ENCODE measurements at regions not wholly inside any gene's neighbourhood (a gene's known extent, or its start where the extent isn't known, plus 50 kb on each side); places are given as distances from the start of the nearest gene placed in this dataset.
A peak's percentile ranks its signal among the peaks of the same experiment; 100 is the strongest.

DNA sequence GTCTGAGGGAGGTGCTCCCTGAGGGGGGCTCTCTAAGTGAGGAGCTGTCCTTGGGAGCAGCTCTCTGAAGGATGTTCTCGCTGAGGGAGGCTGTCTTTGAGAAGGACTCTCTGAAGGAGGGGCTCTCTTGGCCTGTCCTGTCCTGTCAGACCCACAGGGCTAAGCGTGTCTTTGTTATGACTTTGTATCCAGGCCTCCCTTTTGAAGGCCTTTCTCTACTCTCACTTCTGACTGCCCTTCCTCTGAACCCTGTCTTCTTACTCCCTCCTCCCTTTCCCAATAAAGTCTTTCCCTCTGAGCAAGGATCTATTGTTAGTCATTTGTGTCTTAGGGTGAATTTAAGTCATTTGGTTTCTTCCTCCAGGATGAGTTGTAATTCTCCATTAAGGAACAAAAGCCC lies 330.1 kb upstream of the PLET1 start:
- 78% methylated on average over 2 of the region's 2 CpGs; no CpG with 5 or more reads in 1 of the 2 donors for WGBS, 2 donors (ENCODE audit: low coverage in 1 of 2)
- peak overlapping the region in 1 of 4 donors; percentile 17 for H3K27ac ChIP-seq
- H3K9me3 ChIP-seq, result no peaks in the 10 kb centered on the region
- intact Hi-C loops (cut with DNase I; ENCODE audit: low total_unique reads) (no loop called here), in situ Hi-C loops (cut with MboI; ENCODE audit: low pct_ligation_motif_present in 1 of 4, low pct_unique_long_range_greater_than_20kb in 1 of 4, low sequenced_read_pairs in 3 of 4) (loop anchor here (25.0 kb wide), 2 partner anchors 103 to 522 kb away; no protein-coding TSS in a partner anchor)
- no peaks in the 10 kb centered on the region for H3K36me3 ChIP-seq
- no peak for DNase-seq
- H3K4me3 ChIP-seq, result no peak overlapping the region
- H3K4me1 ChIP-seq, result peaks cover 4 to 18% (median 11%) of the 10 kb centered on the region in 4 donors
- TF ChIP-seq POLR2A (IDR thresholded peaks at IDR 0.05) (no peak), EP300 (IDR thresholded peaks at IDR 0.05; ENCODE audit: low read depth) (no peak), POLR2AphosphoS5 (IDR thresholded peaks at IDR 0.05) (no peak)
- TF ChIP-seq, protein P1, sequence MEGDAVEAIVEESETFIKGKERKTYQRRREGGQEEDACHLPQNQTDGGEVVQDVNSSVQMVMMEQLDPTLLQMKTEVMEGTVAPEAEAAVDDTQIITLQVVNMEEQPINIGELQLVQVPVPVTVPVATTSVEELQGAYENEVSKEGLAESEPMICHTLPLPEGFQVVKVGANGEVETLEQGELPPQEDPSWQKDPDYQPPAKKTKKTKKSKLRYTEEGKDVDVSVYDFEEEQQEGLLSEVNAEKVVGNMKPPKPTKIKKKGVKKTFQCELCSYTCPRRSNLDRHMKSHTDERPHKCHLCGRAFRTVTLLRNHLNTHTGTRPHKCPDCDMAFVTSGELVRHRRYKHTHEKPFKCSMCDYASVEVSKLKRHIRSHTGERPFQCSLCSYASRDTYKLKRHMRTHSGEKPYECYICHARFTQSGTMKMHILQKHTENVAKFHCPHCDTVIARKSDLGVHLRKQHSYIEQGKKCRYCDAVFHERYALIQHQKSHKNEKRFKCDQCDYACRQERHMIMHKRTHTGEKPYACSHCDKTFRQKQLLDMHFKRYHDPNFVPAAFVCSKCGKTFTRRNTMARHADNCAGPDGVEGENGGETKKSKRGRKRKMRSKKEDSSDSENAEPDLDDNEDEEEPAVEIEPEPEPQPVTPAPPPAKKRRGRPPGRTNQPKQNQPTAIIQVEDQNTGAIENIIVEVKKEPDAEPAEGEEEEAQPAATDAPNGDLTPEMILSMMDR (IDR thresholded peaks at IDR 0.05), result no peak
- H3K27me3 ChIP-seq, result no peaks in the 10 kb centered on the region

DNA sequence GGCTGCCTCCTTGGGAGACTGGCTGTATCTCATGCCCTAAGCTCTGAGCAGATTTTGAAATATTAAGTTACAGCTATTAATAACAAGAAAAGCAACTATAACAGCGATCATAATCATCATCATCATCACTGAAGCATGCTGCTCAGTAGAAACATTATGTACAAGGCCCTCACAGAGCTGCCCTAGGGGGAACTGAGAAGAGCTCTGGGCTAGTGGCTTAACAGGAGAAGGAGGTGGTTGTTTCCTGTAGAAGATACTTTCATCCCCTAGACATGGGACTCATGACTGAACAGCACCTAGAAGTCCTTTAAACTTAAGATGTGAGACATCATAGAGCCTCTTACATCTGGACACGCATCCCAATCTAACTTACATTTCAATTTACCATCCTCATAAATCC lies 332.8 kb upstream of the PLET1 start:
- Histone ChIP-seq H3K4me3 (no peak overlapping the region), H3K36me3 (no peaks in the 10 kb centered on the region), H3K27me3 (no peaks in the 10 kb centered on the region), H3K27ac (no peak overlapping the region), H3K9me3 (no peaks in the 10 kb centered on the region), H3K4me1 (peaks cover 2 to 15% (median 9%) of the 10 kb centered on the region in 4 donors)
- no peak for DNase-seq
- TF ChIP-seq, protein P1 (IDR thresholded peaks at IDR 0.05), result no peak
- TF ChIP-seq EP300 (IDR thresholded peaks at IDR 0.05; ENCODE audit: low read depth) (no peak), POLR2A (IDR thresholded peaks at IDR 0.05) (no peak), POLR2AphosphoS5 (IDR thresholded peaks at IDR 0.05) (no peak)
- in situ Hi-C loops (cut with MboI; ENCODE audit: low pct_ligation_motif_present in 1 of 4, low pct_unique_long_range_greater_than_20kb in 1 of 4, low sequenced_read_pairs in 3 of 4), result loop anchor here (25.0 kb wide), 2 partner anchors 106 to 519 kb away; no protein-coding TSS in a partner anchor
- 65 to 88% methylated on average over 2 of the region's 2 CpGs for WGBS, 2 donors (ENCODE audit: low coverage in 1 of 2)
- intact Hi-C loops (cut with DNase I; ENCODE audit: low total_unique reads), result no loop called here

DNA sequence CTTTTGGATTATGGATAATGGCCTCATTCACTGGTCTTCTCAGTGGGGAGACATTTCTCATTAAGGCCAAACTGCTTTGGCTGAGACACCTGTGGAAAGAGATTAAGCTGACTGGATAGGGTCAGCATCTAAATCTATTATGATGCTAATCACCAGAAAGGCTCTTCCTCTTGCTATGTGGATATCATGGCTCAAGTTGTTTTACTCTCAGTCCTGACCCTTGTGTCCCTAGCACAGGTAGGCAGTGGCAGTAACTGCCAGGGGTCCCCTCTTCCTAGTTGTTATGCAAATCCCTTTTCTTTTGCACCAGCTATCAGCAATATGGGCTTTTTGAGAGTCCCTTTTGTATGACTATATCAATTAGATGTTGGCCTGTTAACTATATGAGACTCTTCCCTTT lies 335.7 kb upstream of the PLET1 start:
- Histone ChIP-seq H3K27me3 (no peaks in the 10 kb centered on the region), H3K27ac (no peak overlapping the region), H3K36me3 (no peaks in the 10 kb centered on the region), H3K4me1 (no peaks in the 10 kb centered on the region), H3K4me3 (no peak overlapping the region), H3K9me3 (no peaks in the 10 kb centered on the region)
- no peak for DNase-seq
- in situ Hi-C loops (cut with MboI; ENCODE audit: low pct_ligation_motif_present in 1 of 4, low pct_unique_long_range_greater_than_20kb in 1 of 4, low sequenced_read_pairs in 3 of 4) (loop anchor here (25.0 kb wide), 2 partner anchors 109 to 516 kb away; no protein-coding TSS in a partner anchor), intact Hi-C loops (cut with DNase I; ENCODE audit: low total_unique reads) (no loop called here)
- TF ChIP-seq POLR2A (IDR thresholded peaks at IDR 0.05) (no peak), POLR2AphosphoS5 (IDR thresholded peaks at IDR 0.05) (no peak), EP300 (IDR thresholded peaks at IDR 0.05; ENCODE audit: low read depth) (no peak)

DNA sequence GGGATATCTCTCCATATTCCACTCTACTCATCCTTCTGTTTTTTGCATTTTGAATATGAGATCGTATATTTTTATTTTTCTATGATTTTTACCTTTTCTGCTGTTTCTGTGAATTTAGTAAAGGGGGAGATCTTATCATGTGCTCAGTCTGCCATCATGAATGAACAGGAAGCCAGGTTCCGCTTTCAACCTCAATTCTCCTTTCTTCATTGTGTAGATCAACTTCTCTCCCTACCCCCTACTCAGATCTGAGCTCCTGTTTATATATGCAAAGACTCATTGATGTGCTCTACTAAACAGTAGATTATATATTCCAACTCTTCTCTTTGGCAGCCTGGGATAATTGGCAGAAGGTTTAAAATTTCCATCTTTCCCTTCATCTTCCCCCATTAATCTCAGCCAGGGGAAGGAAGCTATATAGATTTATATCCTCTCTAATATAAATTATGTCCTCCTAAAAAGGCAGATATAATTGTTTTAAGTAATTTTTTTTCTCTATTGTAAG lies 336.7 kb upstream of the PLET1 start:
- Histone ChIP-seq H3K9me3 (no peaks in the 10 kb centered on the region), H3K4me3 (no peak overlapping the region), H3K36me3 (no peaks in the 10 kb centered on the region), H3K4me1 (no peaks in the 10 kb centered on the region), H3K27ac (no peak overlapping the region), H3K27me3 (no peaks in the 10 kb centered on the region)
- in situ Hi-C loops (cut with MboI; ENCODE audit: low pct_ligation_motif_present in 1 of 4, low pct_unique_long_range_greater_than_20kb in 1 of 4, low sequenced_read_pairs in 3 of 4) (loop anchor here (25.0 kb wide), 2 partner anchors 110 to 515 kb away; no protein-coding TSS in a partner anchor), intact Hi-C loops (cut with DNase I; ENCODE audit: low total_unique reads) (no loop called here)
- DNase-seq, result no peak
- WGBS, 2 donors (ENCODE audit: low coverage in 1 of 2), result 85 to 90% methylated on average over 2 of the region's 2 CpGs
- no peak for TF ChIP-seq POLR2AphosphoS5 (IDR thresholded peaks at IDR 0.05)
- no peak for TF ChIP-seq EP300 (IDR thresholded peaks at IDR 0.05; ENCODE audit: low read depth)
- TF ChIP-seq, protein P1 (IDR thresholded peaks at IDR 0.05), result no peak
- no peak for TF ChIP-seq POLR2A (IDR thresholded peaks at IDR 0.05)

DNA sequence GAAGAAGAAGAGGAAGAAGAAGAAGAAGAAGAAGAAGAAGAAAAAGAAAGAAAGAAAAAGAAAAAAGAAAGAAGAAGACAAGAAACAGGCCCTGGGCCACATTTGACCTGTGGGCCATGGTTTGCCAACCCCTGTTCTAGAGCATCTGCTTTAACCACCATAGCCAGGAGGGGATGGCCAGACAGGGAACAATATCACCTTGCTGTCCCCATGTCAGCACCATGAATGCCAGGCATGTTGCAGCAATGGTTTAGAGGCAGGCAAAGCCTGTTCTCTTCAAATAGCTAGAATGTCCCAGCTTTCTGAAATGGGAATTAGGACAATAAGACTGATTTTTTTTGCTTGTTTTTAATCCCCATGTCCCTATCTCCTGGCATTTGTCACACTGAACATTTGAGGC lies 338.6 kb upstream of the PLET1 start:
- H3K4me3 ChIP-seq, result no peak overlapping the region
- intact Hi-C loops (cut with DNase I; ENCODE audit: low total_unique reads) (no loop called here), in situ Hi-C loops (cut with MboI; ENCODE audit: low pct_ligation_motif_present in 1 of 4, low pct_unique_long_range_greater_than_20kb in 1 of 4, low sequenced_read_pairs in 3 of 4) (loop anchor here (25.0 kb wide), 2 partner anchors 112 to 513 kb away; no protein-coding TSS in a partner anchor)
- no peaks in the 10 kb centered on the region for H3K9me3 ChIP-seq
- no peaks in the 10 kb centered on the region for H3K36me3 ChIP-seq
- no peak for DNase-seq
- TF ChIP-seq EP300 (IDR thresholded peaks at IDR 0.05; ENCODE audit: low read depth) (no peak), POLR2A (IDR thresholded peaks at IDR 0.05) (no peak), POLR2AphosphoS5 (IDR thresholded peaks at IDR 0.05) (no peak)
- TF ChIP-seq, protein P1 (IDR thresholded peaks at IDR 0.05), result no peak
- H3K27me3 ChIP-seq, result no peaks in the 10 kb centered on the region
- no peaks in the 10 kb centered on the region for H3K4me1 ChIP-seq
- no peak overlapping the region for H3K27ac ChIP-seq

All from transverse colon (tissue), 4 donors.